Adrenal gland (tissue), 9 donors: ENCODE measurements at regions not wholly inside any gene's neighbourhood (a gene's known extent, or its start where the extent isn't known, plus 50 kb on each side); places are given as distances from the start of the nearest gene placed in this dataset.

Source experiments
- DNase-seq, 7 donors: peaks; one replicate each; pipeline ENCODE4 v3.0.0-alpha.2; 2019 to 2020
- H3K27ac ChIP-seq, 5 donors: fragments of 200-600 bp; sonication (generic) in 4 of 5; 1 replicate in 3 of 5; 2 replicates in 2 of 5; pipeline versions ENCODE4 v1.5.1 to v1.8.0; 2016 to 2020; ENCODE audit warnings: mild to moderate bottlenecking in 1 of 5
- H3K27me3 ChIP-seq: fragments of 200-600 bp; 2 replicates; pipeline ENCODE4 v1.8.0; 2021
- H3K36me3 ChIP-seq, 2 donors: fragments of 200-600 bp; replicated peaks in 1 of 2; 1 replicate in 1 of 2; 2 replicates in 1 of 2; pipeline versions ENCODE4 v1.5.1 to v1.8.0; 2018 to 2022
- H3K4me1 ChIP-seq, 2 donors: fragments of 200-600 bp; replicated peaks in 1 of 2; 1 replicate in 1 of 2; 2 replicates in 1 of 2; pipeline versions ENCODE4 v1.5.1 to v1.8.0; 2018 to 2021
- H3K4me3 ChIP-seq, 4 donors: fragments of 200-600 bp; sonication (generic) in 3 of 4; one replicate each; pipeline ENCODE4 v1.5.1; 2016 to 2018
- H3K9me3 ChIP-seq, 3 donors: fragments of 200-600 bp; sonication (generic) in 1 of 3; replicated peaks in 1 of 3; 1 replicate in 2 of 3; 2 replicates in 1 of 3; pipeline versions ENCODE4 v1.5.1 to v1.8.0; 2016 to 2021
- POLR2A ChIP-seq, 2 donors: fragments of 450-650 bp; IDR thresholded peaks; one replicate each; pipeline ENCODE4 v1.6.1; 2017; ENCODE audit warnings: antibody characterized with exemption in 2 of 2, mild to moderate bottlenecking in 2 of 2, moderate library complexity in 1 of 2
- WGBS, 4 donors: extraction: QIAGEN DNeasy Blood & Tissue Kit in 2 of 4; methylation state at CpG; one replicate each; pipeline versions ENCODE4 v1.1.5 to v1.1.7; 2013 to 2017; 5-methylcytosine and 5-hydroxymethylcytosine counted together
- intact Hi-C, 2 donors: fragments of 100-400 bp; cut with DNase I; formaldehyde crosslinking; loops; one replicate each; pipeline versions ENCODE4 v1.14.1 to v1.15.0; 2022 to 2023
- TF ChIP-seq, protein P1 (sequence below), 6 experiments: fragments of 450-650 bp in 4 of 6; fragments of 200-600 bp in 2 of 6; sonication (generic) in 1 of 6; IDR thresholded peaks; 1 replicate in 5 of 6; 2 replicates in 1 of 6; pipeline versions ENCODE4 v1.5.1 to v1.8.0; 2016 to 2021; ENCODE audit warnings: antibody characterized with exemption in 6 of 6, mild to moderate bottlenecking in 2 of 6, moderate library complexity in 1 of 6
- donor health status: healthy with polysubstance abuse.
- donor health status: Bipolar disorder and iron deficiency.
- donor health status: DM: yes; HTN: yes; CAD: no.
- donor health status: DM: no; HTN: no; CAD: no.
- donor health status: DM: no; HTN: no; CAD: no.

DNA sequence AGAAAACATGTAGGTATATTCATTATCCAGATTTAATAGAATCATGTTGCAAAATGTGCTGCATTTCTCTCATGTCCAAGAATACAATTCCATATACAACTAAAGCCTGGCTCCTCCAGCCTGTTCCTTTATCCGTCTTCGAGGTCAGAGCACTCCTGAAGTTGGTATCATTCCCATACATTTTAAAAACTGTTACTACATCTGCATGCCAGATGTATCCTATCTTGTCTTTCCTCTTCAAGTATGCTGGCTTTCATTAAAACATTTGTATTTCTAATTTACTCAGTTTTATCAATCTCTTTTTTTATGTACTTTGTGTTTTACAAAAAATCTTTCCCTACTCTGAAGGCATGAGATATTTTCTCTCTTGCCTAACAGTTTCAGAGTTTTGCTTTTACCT lies 536.6 kb upstream of the USP24 start:
- no peaks in the 10 kb centered on the region for H3K4me1 ChIP-seq
- H3K9me3 ChIP-seq = no peaks in the 10 kb centered on the region
- TF ChIP-seq, protein P1, sequence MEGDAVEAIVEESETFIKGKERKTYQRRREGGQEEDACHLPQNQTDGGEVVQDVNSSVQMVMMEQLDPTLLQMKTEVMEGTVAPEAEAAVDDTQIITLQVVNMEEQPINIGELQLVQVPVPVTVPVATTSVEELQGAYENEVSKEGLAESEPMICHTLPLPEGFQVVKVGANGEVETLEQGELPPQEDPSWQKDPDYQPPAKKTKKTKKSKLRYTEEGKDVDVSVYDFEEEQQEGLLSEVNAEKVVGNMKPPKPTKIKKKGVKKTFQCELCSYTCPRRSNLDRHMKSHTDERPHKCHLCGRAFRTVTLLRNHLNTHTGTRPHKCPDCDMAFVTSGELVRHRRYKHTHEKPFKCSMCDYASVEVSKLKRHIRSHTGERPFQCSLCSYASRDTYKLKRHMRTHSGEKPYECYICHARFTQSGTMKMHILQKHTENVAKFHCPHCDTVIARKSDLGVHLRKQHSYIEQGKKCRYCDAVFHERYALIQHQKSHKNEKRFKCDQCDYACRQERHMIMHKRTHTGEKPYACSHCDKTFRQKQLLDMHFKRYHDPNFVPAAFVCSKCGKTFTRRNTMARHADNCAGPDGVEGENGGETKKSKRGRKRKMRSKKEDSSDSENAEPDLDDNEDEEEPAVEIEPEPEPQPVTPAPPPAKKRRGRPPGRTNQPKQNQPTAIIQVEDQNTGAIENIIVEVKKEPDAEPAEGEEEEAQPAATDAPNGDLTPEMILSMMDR (IDR thresholded peaks at IDR 0.05) = no peak
- no peak for TF ChIP-seq POLR2A (IDR thresholded peaks at IDR 0.05)
- no peak overlapping the region for H3K4me3 ChIP-seq
- intact Hi-C loops = no loop called here
- H3K27ac ChIP-seq = no peak overlapping the region
- DNase-seq = no peak
- no peaks in the 10 kb centered on the region for H3K36me3 ChIP-seq
- WGBS, 4 donors = 70 to 82% (median 74%) methylated on average over 2 of the region's 2 CpGs
- H3K27me3 ChIP-seq = no peaks in the 10 kb centered on the region

DNA sequence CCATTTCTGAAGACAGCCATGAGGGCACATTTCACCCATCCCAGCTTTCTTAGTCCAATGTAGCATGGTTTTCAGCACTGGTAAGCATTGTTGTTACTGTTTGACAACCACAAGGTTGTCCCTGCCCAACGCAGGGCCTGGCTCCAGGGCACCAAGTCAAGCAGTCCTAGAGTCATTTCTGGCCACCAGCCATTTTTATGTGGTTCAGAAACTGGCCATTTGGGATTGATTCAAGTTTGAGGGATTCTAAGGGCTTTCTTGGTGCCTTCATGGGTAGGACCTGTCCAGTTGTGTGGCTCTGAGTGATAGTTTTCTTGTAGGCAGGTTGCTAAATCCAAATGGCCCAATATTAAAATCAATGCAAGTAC lies 535.4 kb upstream of the USP24 start:
- Histone ChIP-seq H3K36me3 (no peaks in the 10 kb centered on the region), H3K4me3 (no peak overlapping the region), H3K4me1 (no peaks in the 10 kb centered on the region), H3K9me3 (no peaks in the 10 kb centered on the region), H3K27ac (no peak overlapping the region), H3K27me3 (no peaks in the 10 kb centered on the region)
- 85 to 91% (median 86%) methylated on average over 1 of the region's 1 CpG for WGBS, 4 donors
- no peak for DNase-seq
- TF ChIP-seq POLR2A (IDR thresholded peaks at IDR 0.05) = no peak
- TF ChIP-seq, protein P1 (IDR thresholded peaks at IDR 0.05) = no peak
- intact Hi-C loops = no loop called here

DNA sequence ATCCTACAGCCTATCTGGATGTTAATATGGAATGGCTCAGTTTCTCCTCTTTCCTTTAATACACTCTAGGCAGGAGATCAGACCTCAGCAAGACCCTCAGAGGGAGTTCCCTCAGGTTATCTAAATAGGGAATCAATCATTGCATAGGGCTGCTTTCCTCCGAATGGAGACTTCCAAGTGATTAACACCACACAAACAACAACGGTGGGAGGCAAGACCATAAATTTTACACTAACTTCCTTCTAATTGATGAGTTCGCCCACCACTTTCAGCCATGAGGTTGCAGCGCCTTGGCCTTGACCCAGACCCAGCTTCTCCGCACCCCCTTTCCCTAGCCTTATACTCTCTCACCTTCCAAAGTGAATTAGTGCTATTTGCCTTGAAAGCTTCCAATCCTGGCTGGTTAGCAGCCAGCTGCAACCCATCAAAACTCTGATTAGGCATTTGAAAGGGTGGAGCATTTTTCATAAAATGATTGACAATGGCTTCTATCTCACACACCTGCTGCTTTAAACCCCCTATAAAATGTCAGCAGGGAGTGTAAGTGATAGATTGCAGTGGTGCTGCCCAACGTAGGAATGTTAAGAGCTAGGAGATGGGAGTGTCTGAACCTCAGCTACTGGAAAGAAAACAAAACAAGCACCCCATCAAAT lies 534.9 kb upstream of the USP24 start:
- Histone ChIP-seq H3K27ac (no peak overlapping the region), H3K9me3 (no peaks in the 10 kb centered on the region), H3K4me3 (no peak overlapping the region), H3K36me3 (no peaks in the 10 kb centered on the region), H3K4me1 (no peaks in the 10 kb centered on the region), H3K27me3 (no peaks in the 10 kb centered on the region)
- intact Hi-C loops = no loop called here
- TF ChIP-seq, protein P1 (IDR thresholded peaks at IDR 0.05) = no peak
- no peak for TF ChIP-seq POLR2A (IDR thresholded peaks at IDR 0.05)
- no peak for DNase-seq
- WGBS, 4 donors = 59 to 70% (median 62%) methylated on average over 6 of the region's 6 CpGs

DNA sequence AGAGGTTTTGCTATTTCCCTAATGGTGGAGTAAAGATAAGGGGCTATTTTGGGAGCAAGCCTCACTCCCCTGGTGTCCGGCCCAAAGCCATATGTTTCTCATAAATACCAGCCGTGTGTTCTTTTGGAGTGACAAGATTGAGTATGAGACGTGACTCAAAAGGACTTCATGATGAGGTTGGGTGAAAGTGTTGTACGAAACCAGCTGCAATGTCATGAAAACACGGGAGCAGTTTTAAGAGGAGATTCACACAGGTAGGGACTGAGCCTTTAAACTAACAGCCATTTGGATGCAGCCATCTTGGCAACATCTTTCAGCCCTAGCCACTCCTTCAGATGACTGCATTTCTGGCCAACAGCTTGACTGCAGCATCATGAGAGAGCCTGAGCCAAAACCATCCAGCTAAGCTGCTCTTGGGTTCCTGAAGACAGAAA lies 532.3 kb upstream of the USP24 start:
- WGBS, 4 donors = 75 to 79% (median 77%) methylated on average over 5 of the region's 5 CpGs
- Histone ChIP-seq H3K27me3 (no peaks in the 10 kb centered on the region), H3K4me1 (no peaks in the 10 kb centered on the region), H3K27ac (no peak overlapping the region), H3K36me3 (no peaks in the 10 kb centered on the region), H3K4me3 (no peak overlapping the region), H3K9me3 (no peaks in the 10 kb centered on the region)
- no peak for DNase-seq
- no peak for TF ChIP-seq POLR2A (IDR thresholded peaks at IDR 0.05)
- TF ChIP-seq, protein P1 (IDR thresholded peaks at IDR 0.05) = no peak
- intact Hi-C loops = no loop called here
